ENCODE measurements at regions not wholly inside any gene's neighbourhood (a gene's known extent, or its start where the extent isn't known, plus 50 kb on each side); places are given as distances from the start of the nearest gene placed in this dataset.
"Not testable (repeated sequence)": the region's sequence is repeated elsewhere in the genome, so short reads cannot be mapped to it uniquely, and the experiment has no call there.

GRCh38 chr3:150341891-150342290 is 66.2 kb upstream of the TSC22D2 start:
- no peak overlapping the region for H3K4me3 Mint-ChIP-seq
- POLR2A ChIA-PET = no interaction called here
- intact Hi-C loops (cut with DNase I, micrococcal nuclease) = no loop called here

DNA sequence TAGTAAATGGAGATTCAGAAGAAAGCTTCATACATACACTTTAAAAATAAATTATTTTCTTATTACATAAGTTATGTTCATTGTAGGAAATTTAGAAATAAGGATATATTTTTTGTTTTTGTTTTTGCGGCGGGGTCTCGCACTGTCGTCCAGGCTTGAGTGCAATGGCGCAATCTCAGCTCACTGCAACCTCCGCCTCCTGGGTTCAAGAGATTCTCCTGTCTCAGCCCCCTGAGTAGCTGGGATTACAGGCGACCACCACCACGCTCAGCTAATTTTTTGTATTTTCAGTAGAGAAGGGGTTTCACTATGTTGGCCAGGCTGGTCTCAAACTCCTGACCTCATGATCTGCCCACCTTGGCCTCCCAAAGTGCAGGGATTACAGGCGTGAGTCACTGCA is 71.7 kb upstream of the TSC22D2 start:
- H3K36me3 ChIP-seq (ENCODE audit: insufficient read depth, low read length); POLR2A ChIA-PET; H3K36me3 Mint-ChIP-seq (ENCODE audit: low read depth); DNase-seq; H3K9me3 ChIP-seq (ENCODE audit: control insufficient read depth in 1 of 2, insufficient read depth in 1 of 2, low read length in 2 of 2); H3K4me1 ChIP-seq (ENCODE audit: insufficient read depth, low read length); H3K4me1 Mint-ChIP-seq (ENCODE audit: low read depth); H3K9me3 Mint-ChIP-seq; H3K4me3 Mint-ChIP-seq; intact Hi-C loops (cut with DNase I, micrococcal nuclease); H3K27ac Mint-ChIP-seq; H3K27ac ChIP-seq (ENCODE audit: low read depth in 1 of 2, low read length in 2 of 2); ATAC-seq (ENCODE audit: poor library complexity); H3K27me3 ChIP-seq (ENCODE audit: control insufficient read depth in 1 of 2, insufficient read depth in 2 of 2, low read length in 2 of 2); H3K4me3 ChIP-seq (ENCODE audit: low read length): not testable (repeated sequence)
- peaks cover 14% of the 10 kb centered on the region for H3K27me3 Mint-ChIP-seq
- CTCF ChIA-PET = interaction anchor here (0.9 kb wide), 1 partner anchor 9 kb away, joined by 3 read pairs; no protein-coding TSS in a partner anchor

More at GRCh38 chr3:150341891-150342290, 66.2 kb upstream of the TSC22D2 start:
- CTCF ChIA-PET = no interaction called here
- Histone ChIP-seq H3K27me3 (ENCODE audit: control insufficient read depth in 1 of 2, insufficient read depth in 2 of 2, low read length in 2 of 2) (no peaks in the 10 kb centered on the region), H3K36me3 (ENCODE audit: insufficient read depth, low read length) (no peaks in the 10 kb centered on the region), H3K27ac (ENCODE audit: low read depth in 1 of 2, low read length in 2 of 2) (no peak overlapping the region), H3K9me3 (ENCODE audit: control insufficient read depth in 1 of 2, insufficient read depth in 1 of 2, low read length in 2 of 2) (no peaks in the 10 kb centered on the region), H3K4me1 (ENCODE audit: insufficient read depth, low read length) (no peaks in the 10 kb centered on the region), H3K4me3 (ENCODE audit: low read length) (no peak overlapping the region)
- Mint-ChIP-seq H3K27ac (no peak overlapping the region), H3K27me3 (peaks cover 14% of the 10 kb centered on the region), H3K36me3 (ENCODE audit: low read depth) (no peaks in the 10 kb centered on the region), H3K4me1 (ENCODE audit: low read depth) (no peaks in the 10 kb centered on the region), H3K9me3 (peaks cover 2% of the 10 kb centered on the region)
- ATAC-seq (ENCODE audit: poor library complexity) = no peak
- no peak for DNase-seq
- TF ChIP-seq, protein P1, sequence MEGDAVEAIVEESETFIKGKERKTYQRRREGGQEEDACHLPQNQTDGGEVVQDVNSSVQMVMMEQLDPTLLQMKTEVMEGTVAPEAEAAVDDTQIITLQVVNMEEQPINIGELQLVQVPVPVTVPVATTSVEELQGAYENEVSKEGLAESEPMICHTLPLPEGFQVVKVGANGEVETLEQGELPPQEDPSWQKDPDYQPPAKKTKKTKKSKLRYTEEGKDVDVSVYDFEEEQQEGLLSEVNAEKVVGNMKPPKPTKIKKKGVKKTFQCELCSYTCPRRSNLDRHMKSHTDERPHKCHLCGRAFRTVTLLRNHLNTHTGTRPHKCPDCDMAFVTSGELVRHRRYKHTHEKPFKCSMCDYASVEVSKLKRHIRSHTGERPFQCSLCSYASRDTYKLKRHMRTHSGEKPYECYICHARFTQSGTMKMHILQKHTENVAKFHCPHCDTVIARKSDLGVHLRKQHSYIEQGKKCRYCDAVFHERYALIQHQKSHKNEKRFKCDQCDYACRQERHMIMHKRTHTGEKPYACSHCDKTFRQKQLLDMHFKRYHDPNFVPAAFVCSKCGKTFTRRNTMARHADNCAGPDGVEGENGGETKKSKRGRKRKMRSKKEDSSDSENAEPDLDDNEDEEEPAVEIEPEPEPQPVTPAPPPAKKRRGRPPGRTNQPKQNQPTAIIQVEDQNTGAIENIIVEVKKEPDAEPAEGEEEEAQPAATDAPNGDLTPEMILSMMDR (IDR thresholded peaks at IDR 0.05) = no peak

- ChIA-PET CTCF (interaction anchor here (0.9 kb wide), 1 partner anchor 10 kb away, joined by 3 read pairs; no protein-coding TSS in a partner anchor), POLR2A (no interaction called here)
- no peak overlapping the region for H3K27ac Mint-ChIP-seq
- H3K36me3 ChIP-seq (ENCODE audit: insufficient read depth, low read length) = no peaks in the 10 kb centered on the region
- no peaks in the 10 kb centered on the region for H3K9me3 ChIP-seq (ENCODE audit: control insufficient read depth in 1 of 2, insufficient read depth in 1 of 2, low read length in 2 of 2)
- H3K27me3 ChIP-seq (ENCODE audit: control insufficient read depth in 1 of 2, insufficient read depth in 2 of 2, low read length in 2 of 2) = no peaks in the 10 kb centered on the region
- intact Hi-C loops (cut with DNase I, micrococcal nuclease) = no loop called here
- DNase-seq (no peak), ATAC-seq (ENCODE audit: poor library complexity) (no peak)
- no peak overlapping the region for H3K4me3 Mint-ChIP-seq
- peaks cover 14% of the 10 kb centered on the region for H3K27me3 Mint-ChIP-seq
- H3K4me3 ChIP-seq (ENCODE audit: low read length) = no peak overlapping the region
- no peaks in the 10 kb centered on the region for H3K36me3 Mint-ChIP-seq (ENCODE audit: low read depth)
- no peaks in the 10 kb centered on the region for H3K4me1 Mint-ChIP-seq (ENCODE audit: low read depth)
- TF ChIP-seq, protein P1 (IDR thresholded peaks at IDR 0.05) = no peak
- peaks cover 2% of the 10 kb centered on the region for H3K9me3 Mint-ChIP-seq
- H3K27ac ChIP-seq (ENCODE audit: low read depth in 1 of 2, low read length in 2 of 2) = no peak overlapping the region
- no peaks in the 10 kb centered on the region for H3K4me1 ChIP-seq (ENCODE audit: insufficient read depth, low read length)
These were observed 72.5 kb upstream of the TSC22D2 start for GRCh38 chr3:150335631-150336030.

GRCh38 chr3:150334974-150335373 is 73.1 kb upstream of the TSC22D2 start:
- POLR2A ChIA-PET = no interaction called here

More at GRCh38 chr3:150334974-150335373, 73.1 kb upstream of the TSC22D2 start:
- ATAC-seq (ENCODE audit: poor library complexity) = no peak
- H3K4me3 Mint-ChIP-seq = no peak overlapping the region
- peaks cover 2% of the 10 kb centered on the region for H3K9me3 Mint-ChIP-seq
- CTCF ChIA-PET = interaction anchor here (0.7 kb wide), 1 partner anchor 11 kb away, joined by 3 read pairs; no protein-coding TSS in a partner anchor
- TF ChIP-seq, protein P1 (IDR thresholded peaks at IDR 0.05) = no peak
- no peak overlapping the region for H3K27ac Mint-ChIP-seq
- Histone ChIP-seq H3K27ac (ENCODE audit: low read depth in 1 of 2, low read length in 2 of 2) (no peak overlapping the region), H3K4me1 (ENCODE audit: insufficient read depth, low read length) (no peaks in the 10 kb centered on the region), H3K4me3 (ENCODE audit: low read length) (no peak overlapping the region), H3K9me3 (ENCODE audit: control insufficient read depth in 1 of 2, insufficient read depth in 1 of 2, low read length in 2 of 2) (no peaks in the 10 kb centered on the region), H3K27me3 (ENCODE audit: control insufficient read depth in 1 of 2, insufficient read depth in 2 of 2, low read length in 2 of 2) (no peaks in the 10 kb centered on the region), H3K36me3 (ENCODE audit: insufficient read depth, low read length) (no peaks in the 10 kb centered on the region)
- peaks cover 14% of the 10 kb centered on the region for H3K27me3 Mint-ChIP-seq
- no peak for DNase-seq
- H3K4me1 Mint-ChIP-seq (ENCODE audit: low read depth) = no peaks in the 10 kb centered on the region
- no peaks in the 10 kb centered on the region for H3K36me3 Mint-ChIP-seq (ENCODE audit: low read depth)
- intact Hi-C loops (cut with DNase I, micrococcal nuclease) = no loop called here
